ENCODE measurements at regions not wholly inside any gene's neighbourhood (a gene's known extent, or its start where the extent isn't known, plus 50 kb on each side); places are given as distances from the start of the nearest gene placed in this dataset.
"Not testable (repeated sequence)": the region's sequence is repeated elsewhere in the genome, so short reads cannot be mapped to it uniquely, and the experiment has no call there.

GRCh38 chr2:41031282-41031681, 579.4 kb upstream of the SLC8A1 start:
- DNase-seq: no peak
- Histone ChIP-seq H3K9me3 (ENCODE audit: control insufficient read depth, low read depth, low read length) (no peaks in the 10 kb centered on the region), H3K4me3 (ENCODE audit: low read length) (no peak overlapping the region), H3K27ac (ENCODE audit: low read length) (no peak overlapping the region), H3K4me1 (ENCODE audit: control insufficient read depth, insufficient read depth, low read length) (no peaks in the 10 kb centered on the region), H3K36me3 (ENCODE audit: control insufficient read depth, insufficient read depth, low read length) (no peaks in the 10 kb centered on the region), H3K27me3 (ENCODE audit: control insufficient read depth, insufficient read depth, low read length) (no peaks in the 10 kb centered on the region)

DNA sequence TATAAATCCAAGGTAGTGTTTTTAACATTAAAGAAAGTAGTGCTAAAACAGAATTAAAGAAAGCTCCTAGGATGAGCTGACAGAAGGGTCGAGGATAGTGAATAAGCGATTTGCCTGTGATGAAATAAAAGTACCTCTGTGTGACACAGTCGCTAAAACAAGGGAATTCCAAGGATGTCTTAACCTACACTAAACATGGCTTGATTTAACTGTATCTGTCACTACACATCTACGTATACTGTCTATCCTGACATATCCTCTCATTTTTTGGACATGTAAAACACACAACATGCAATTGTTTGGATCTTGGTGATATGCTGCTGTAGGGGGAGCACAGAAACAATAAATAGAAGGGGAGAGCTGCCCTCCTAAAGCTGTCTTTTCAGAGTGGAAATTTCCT, 580.8 kb upstream of the SLC8A1 start:
- 81% methylated on average over 3 of the region's 4 CpGs for WGBS (ENCODE audit: insufficient coverage, low lambda C conversion rate)
- no peak for DNase-seq

DNA sequence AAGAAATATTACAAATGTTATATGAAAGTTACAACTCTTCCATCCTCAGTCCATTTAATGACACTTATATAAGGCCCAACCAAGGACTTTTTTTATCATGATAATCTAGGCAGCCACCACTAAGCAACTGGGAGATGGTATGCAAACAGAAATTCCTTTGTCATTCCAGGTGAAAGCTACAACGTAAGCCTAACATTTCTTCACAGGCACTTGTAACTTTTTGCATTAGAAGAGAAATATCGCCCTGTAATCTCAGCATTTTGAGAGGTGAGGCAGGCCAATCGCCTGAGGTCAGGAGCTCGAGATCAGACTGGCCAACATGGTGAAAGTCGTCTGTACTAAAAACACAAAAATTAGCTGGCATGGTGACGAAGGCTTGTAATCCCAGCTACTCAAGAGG, 581.2 kb upstream of the SLC8A1 start:
- no peak for DNase-seq
- no peak overlapping the region for H3K27ac ChIP-seq (ENCODE audit: low read length)
- no peaks in the 10 kb centered on the region for H3K27me3 ChIP-seq (ENCODE audit: control insufficient read depth, insufficient read depth, low read length)
- 100% methylated on average over 1 of the region's 6 CpGs for WGBS (ENCODE audit: insufficient coverage, low lambda C conversion rate)
- no peaks in the 10 kb centered on the region for H3K4me1 ChIP-seq (ENCODE audit: control insufficient read depth, insufficient read depth, low read length)
- H3K4me3 ChIP-seq (ENCODE audit: low read length): no peak overlapping the region
- no peaks in the 10 kb centered on the region for H3K36me3 ChIP-seq (ENCODE audit: control insufficient read depth, insufficient read depth, low read length)
- H3K9me3 ChIP-seq (ENCODE audit: control insufficient read depth, low read depth, low read length): no peaks in the 10 kb centered on the region

More for the DNA sequence above, 580.8 kb upstream of the SLC8A1 start:
- no peaks in the 10 kb centered on the region for H3K4me1 ChIP-seq (ENCODE audit: control insufficient read depth, insufficient read depth, low read length)
- no peaks in the 10 kb centered on the region for H3K9me3 ChIP-seq (ENCODE audit: control insufficient read depth, low read depth, low read length)
- no peak overlapping the region for H3K27ac ChIP-seq (ENCODE audit: low read length)
- no peak overlapping the region for H3K4me3 ChIP-seq (ENCODE audit: low read length)
- no peaks in the 10 kb centered on the region for H3K27me3 ChIP-seq (ENCODE audit: control insufficient read depth, insufficient read depth, low read length)
- H3K36me3 ChIP-seq (ENCODE audit: control insufficient read depth, insufficient read depth, low read length): no peaks in the 10 kb centered on the region

DNA sequence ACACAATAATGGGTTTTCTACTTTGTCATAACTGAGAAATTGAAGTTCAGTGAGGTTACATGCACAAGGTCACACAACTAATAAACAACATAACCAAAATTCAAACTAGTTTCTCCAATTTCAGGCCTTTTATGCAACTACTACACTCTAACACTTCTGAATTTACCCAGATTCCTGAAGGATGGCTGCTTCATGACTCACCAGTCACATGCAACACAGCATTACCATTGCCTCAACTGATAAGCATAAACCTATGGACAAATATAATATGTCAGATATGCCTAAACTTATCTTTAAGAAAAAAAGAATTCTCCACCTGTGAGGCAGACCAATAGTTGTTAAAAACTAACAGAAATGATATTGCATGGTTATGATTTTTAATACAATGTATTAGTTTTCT, 586.5 kb upstream of the SLC8A1 start:
- no peak overlapping the region for H3K27ac ChIP-seq (ENCODE audit: low read length)
- H3K36me3 ChIP-seq (ENCODE audit: control insufficient read depth, insufficient read depth, low read length): no peaks in the 10 kb centered on the region
- no peaks in the 10 kb centered on the region for H3K4me1 ChIP-seq (ENCODE audit: control insufficient read depth, insufficient read depth, low read length)
- no peaks in the 10 kb centered on the region for H3K27me3 ChIP-seq (ENCODE audit: control insufficient read depth, insufficient read depth, low read length)
- no peaks in the 10 kb centered on the region for H3K9me3 ChIP-seq (ENCODE audit: control insufficient read depth, low read depth, low read length)
- H3K4me3 ChIP-seq (ENCODE audit: low read length): no peak overlapping the region
- DNase-seq: no peak

GRCh38 chr2:41039750-41040149, 587.9 kb upstream of the SLC8A1 start:
- H3K36me3 ChIP-seq (ENCODE audit: control insufficient read depth, insufficient read depth, low read length); H3K9me3 ChIP-seq (ENCODE audit: control insufficient read depth, low read depth, low read length); H3K27me3 ChIP-seq (ENCODE audit: control insufficient read depth, insufficient read depth, low read length); H3K4me1 ChIP-seq (ENCODE audit: control insufficient read depth, insufficient read depth, low read length); DNase-seq; H3K4me3 ChIP-seq (ENCODE audit: low read length); H3K27ac ChIP-seq (ENCODE audit: low read length): not testable (repeated sequence)
- WGBS (ENCODE audit: insufficient coverage, low lambda C conversion rate): 80% methylated on average over 1 of the region's 10 CpGs

- no CpG with 5 or more reads among the region's 6 CpGs for WGBS (ENCODE audit: insufficient coverage, low lambda C conversion rate)
- Histone ChIP-seq H3K4me3 (ENCODE audit: low read length) (no peak overlapping the region), H3K27me3 (ENCODE audit: control insufficient read depth, insufficient read depth, low read length) (no peaks in the 10 kb centered on the region)
Measured at GRCh38 chr2:41040782-41041520, 589.1 kb upstream of the SLC8A1 start.

GRCh38 chr2:41042343-41042742, 590.5 kb upstream of the SLC8A1 start:
- no peaks in the 10 kb centered on the region for H3K36me3 ChIP-seq (ENCODE audit: control insufficient read depth, insufficient read depth, low read length)
- DNase-seq: no peak
- H3K27me3 ChIP-seq (ENCODE audit: control insufficient read depth, insufficient read depth, low read length): no peaks in the 10 kb centered on the region
- H3K4me3 ChIP-seq (ENCODE audit: low read length): no peak overlapping the region
- H3K27ac ChIP-seq (ENCODE audit: low read length): no peak overlapping the region
- H3K9me3 ChIP-seq (ENCODE audit: control insufficient read depth, low read depth, low read length): peaks cover 3% of the 10 kb centered on the region
- no peaks in the 10 kb centered on the region for H3K4me1 ChIP-seq (ENCODE audit: control insufficient read depth, insufficient read depth, low read length)

More at GRCh38 chr2:41040782-41041520, 589.1 kb upstream of the SLC8A1 start:
- H3K27ac ChIP-seq (ENCODE audit: low read length): no peak overlapping the region
- no peaks in the 10 kb centered on the region for H3K36me3 ChIP-seq (ENCODE audit: control insufficient read depth, insufficient read depth, low read length)
- peaks cover 3% of the 10 kb centered on the region for H3K9me3 ChIP-seq (ENCODE audit: control insufficient read depth, low read depth, low read length)
- no peaks in the 10 kb centered on the region for H3K4me1 ChIP-seq (ENCODE audit: control insufficient read depth, insufficient read depth, low read length)
- DNase-seq: no peak

- no peaks in the 10 kb centered on the region for H3K27me3 ChIP-seq (ENCODE audit: control insufficient read depth, insufficient read depth, low read length)
- peak in 1 of 2 donors; percentile 2 for DNase-seq
Measured at GRCh38 chr2:41061356-41061755, 609.5 kb upstream of the SLC8A1 start.

GRCh38 chr2:41062336-41062735, 610.4 kb upstream of the SLC8A1 start:
- no peak for DNase-seq
- no peaks in the 10 kb centered on the region for H3K36me3 ChIP-seq (ENCODE audit: control insufficient read depth, insufficient read depth, low read length)
- H3K9me3 ChIP-seq (ENCODE audit: control insufficient read depth, low read depth, low read length): no peaks in the 10 kb centered on the region
- H3K27me3 ChIP-seq (ENCODE audit: control insufficient read depth, insufficient read depth, low read length): no peaks in the 10 kb centered on the region
- no peak overlapping the region for H3K4me3 ChIP-seq (ENCODE audit: low read length)
- WGBS (ENCODE audit: insufficient coverage, low lambda C conversion rate): 100% methylated on average over 1 of the region's 1 CpG
- no peaks in the 10 kb centered on the region for H3K4me1 ChIP-seq (ENCODE audit: control insufficient read depth, insufficient read depth, low read length)
- no peak overlapping the region for H3K27ac ChIP-seq (ENCODE audit: low read length)

More at GRCh38 chr2:41061356-41061755, 609.5 kb upstream of the SLC8A1 start:
- H3K4me3 ChIP-seq (ENCODE audit: low read length): no peak overlapping the region
- no peaks in the 10 kb centered on the region for H3K36me3 ChIP-seq (ENCODE audit: control insufficient read depth, insufficient read depth, low read length)
- H3K9me3 ChIP-seq (ENCODE audit: control insufficient read depth, low read depth, low read length): no peaks in the 10 kb centered on the region
- no peak overlapping the region for H3K27ac ChIP-seq (ENCODE audit: low read length)
- no peaks in the 10 kb centered on the region for H3K4me1 ChIP-seq (ENCODE audit: control insufficient read depth, insufficient read depth, low read length)

GRCh38 chr2:41066168-41066567, 614.3 kb upstream of the SLC8A1 start:
- H3K27me3 ChIP-seq (ENCODE audit: control insufficient read depth, insufficient read depth, low read length): no peaks in the 10 kb centered on the region
- no peaks in the 10 kb centered on the region for H3K4me1 ChIP-seq (ENCODE audit: control insufficient read depth, insufficient read depth, low read length)
- H3K4me3 ChIP-seq (ENCODE audit: low read length): no peak overlapping the region
- DNase-seq: no peak
- no peaks in the 10 kb centered on the region for H3K9me3 ChIP-seq (ENCODE audit: control insufficient read depth, low read depth, low read length)
- H3K27ac ChIP-seq (ENCODE audit: low read length): no peak overlapping the region
- no peaks in the 10 kb centered on the region for H3K36me3 ChIP-seq (ENCODE audit: control insufficient read depth, insufficient read depth, low read length)
- no CpG with 5 or more reads among the region's 2 CpGs for WGBS (ENCODE audit: insufficient coverage, low lambda C conversion rate)

DNA sequence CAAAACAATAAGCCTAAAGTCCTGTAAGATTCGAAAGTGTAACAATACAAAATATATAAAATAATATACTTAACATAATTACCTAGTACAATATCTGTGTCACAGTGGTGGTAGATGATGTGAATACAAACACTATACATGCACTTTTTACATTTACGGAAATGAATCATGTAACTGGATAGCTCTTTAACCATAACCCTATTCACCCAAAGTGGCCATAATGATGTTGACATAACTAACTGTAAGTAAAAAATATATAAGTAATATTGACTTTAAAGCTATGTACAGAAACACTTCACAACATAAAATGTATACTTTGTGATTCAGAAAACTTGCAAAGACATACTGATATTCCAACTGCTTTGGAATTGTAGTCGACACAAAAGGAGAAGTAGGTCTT, 616.9 kb upstream of the SLC8A1 start:
- H3K36me3 ChIP-seq (ENCODE audit: control insufficient read depth, insufficient read depth, low read length): no peaks in the 10 kb centered on the region
- 67% methylated on average over 1 of the region's 3 CpGs for WGBS (ENCODE audit: insufficient coverage, low lambda C conversion rate)
- no peaks in the 10 kb centered on the region for H3K27me3 ChIP-seq (ENCODE audit: control insufficient read depth, insufficient read depth, low read length)
- H3K27ac ChIP-seq (ENCODE audit: low read length): no peak overlapping the region
- H3K9me3 ChIP-seq (ENCODE audit: control insufficient read depth, low read depth, low read length): no peaks in the 10 kb centered on the region
- no peak for DNase-seq
- no peak overlapping the region for H3K4me3 ChIP-seq (ENCODE audit: low read length)
- no peaks in the 10 kb centered on the region for H3K4me1 ChIP-seq (ENCODE audit: control insufficient read depth, insufficient read depth, low read length)
